ENCODE measurements at regions not wholly inside any gene's neighbourhood (a gene's known extent, or its start where the extent isn't known, plus 50 kb on each side); places are given as distances from the start of the nearest gene placed in this dataset.

DNA sequence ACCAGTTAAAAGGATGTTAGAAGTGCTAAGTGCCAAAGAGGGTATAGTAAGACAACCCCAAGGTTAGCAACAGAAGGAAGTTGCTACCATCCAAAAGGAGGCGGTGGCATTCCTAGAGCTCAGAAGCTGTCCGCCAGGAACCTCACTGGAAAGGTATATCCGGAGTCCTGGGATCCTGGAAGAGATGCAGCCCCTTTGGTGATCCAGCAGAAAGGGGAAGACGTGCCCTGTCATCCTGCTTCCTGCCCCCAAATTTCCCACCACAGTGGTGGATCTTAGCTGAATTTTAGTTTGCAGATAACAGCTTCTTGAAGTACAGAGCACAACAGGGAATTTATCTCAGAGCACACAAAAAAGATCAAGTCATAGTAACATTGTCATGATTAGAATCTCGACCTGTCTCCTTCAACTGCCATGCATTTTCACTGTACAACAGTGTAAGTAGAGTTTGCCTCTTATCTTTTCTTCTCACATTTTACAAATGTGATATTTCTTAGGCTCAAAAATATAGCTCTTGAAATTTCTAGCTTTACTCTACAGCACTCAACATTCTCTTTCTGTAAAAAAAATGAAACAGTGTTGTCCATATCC is 526.3 kb downstream of the SOX5 start:
- ChIA-PET CTCF (no interaction called here), POLR2A (no interaction called here)

DNA sequence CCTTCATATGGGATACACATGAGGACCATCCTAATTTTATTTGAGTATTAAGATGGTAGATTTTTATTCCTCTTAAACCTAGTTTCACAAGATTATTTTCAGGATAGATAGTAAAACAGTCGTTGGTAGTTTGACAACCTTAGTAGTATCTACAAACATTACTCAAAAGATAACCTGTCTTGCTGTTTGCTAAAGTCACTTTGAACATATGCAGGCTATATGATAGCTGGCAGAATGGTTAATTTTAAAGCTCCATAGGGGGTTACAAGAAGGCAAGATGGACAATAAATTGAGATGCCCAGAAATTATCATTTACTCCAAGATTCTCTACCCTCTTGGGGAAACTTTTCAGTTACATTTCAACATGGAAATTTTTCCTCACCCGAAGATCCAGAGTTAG is 525.7 kb downstream of the SOX5 start:
- ChIA-PET POLR2A (no interaction called here), CTCF (no interaction called here)

DNA sequence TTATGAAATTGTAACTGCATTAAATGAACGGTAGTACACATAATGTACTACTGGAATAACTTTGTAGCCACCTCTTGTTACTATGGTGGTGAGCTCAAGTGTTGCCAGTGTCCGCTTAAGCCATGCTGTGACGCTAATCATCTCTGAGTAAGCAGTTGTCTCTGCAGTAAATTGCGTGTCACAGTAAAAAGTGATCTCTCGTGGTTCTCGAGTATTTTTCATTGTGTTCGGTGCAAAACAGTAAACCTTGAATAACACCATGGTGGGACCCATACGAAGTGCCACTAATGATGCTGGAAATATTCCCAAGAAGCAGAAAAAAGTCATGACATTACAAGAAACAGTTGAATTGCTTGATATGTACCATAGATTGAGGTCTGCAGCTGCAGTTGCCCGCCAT is 524.8 kb downstream of the SOX5 start:
- ChIA-PET POLR2A (no interaction called here), CTCF (interaction anchor here (0.7 kb wide), 1 partner anchor 40 kb away, joined by 4 read pairs; no protein-coding TSS in a partner anchor)

DNA sequence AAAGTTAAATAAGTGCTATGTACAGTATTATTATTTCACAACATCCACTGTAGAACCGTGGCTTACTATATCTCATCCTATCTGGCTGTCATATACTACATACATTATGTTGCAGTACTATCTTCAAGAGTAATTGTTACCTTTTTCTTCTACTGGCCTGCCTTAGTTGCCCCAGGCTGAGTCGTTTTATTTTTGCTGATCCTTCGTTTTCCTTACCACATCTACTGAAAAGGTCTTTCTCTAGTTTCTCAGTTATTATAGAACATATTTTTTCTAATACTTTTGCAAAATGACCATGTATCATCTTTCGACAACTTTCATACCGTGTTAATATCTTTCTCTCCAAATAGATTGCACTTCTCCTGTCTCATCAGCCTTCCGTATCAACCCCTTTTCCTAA is 523.1 kb downstream of the SOX5 start:
- CTCF ChIA-PET = no interaction called here
- POLR2A ChIA-PET = no interaction called here

GRCh38 chr12:23428758-23429157 is 520.7 kb downstream of the SOX5 start:
- ChIA-PET POLR2A (no interaction called here), CTCF (no interaction called here)

DNA sequence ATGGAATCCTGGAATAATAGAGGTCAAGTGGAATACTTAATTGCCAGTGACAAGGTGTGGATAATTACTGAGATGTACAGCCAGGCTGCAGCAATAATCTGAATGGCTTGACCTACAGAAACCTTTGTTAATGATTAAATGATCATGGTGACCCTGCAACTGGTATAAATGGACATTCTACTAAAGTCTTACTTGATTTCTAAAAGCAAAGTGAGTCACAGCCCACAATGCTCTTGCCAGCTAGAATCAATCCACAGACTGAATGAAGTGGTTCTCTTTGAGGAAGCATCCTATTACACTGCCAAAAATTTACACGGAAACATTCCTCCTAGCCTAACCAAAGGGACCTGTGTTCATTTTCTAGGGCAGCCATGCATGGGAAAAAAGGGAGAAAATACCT is 518.5 kb downstream of the SOX5 start:
- POLR2A ChIA-PET = no interaction called here
- CTCF ChIA-PET = no interaction called here

DNA sequence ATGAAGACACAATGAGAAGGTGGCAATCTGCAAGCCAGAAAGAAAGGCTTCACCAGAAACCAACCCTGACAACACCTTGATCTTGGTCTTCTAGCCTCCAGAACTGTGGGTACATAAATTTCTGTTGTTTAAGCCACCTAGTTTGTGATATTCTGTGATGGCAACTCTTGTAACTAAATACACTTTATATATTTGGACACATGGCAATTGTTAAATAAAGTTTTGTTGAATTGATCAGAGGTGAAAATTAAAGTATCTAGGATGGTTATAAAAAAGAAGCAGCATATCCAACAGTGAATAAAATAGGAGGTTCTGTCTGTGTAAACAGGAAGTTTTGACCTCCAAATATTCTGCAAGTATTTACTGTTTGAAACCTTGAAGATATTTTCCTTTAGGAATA is 516.3 kb downstream of the SOX5 start:
- POLR2A ChIA-PET = no interaction called here

GRCh38 chr12:23434154-23434553 is 515.3 kb downstream of the SOX5 start:
- POLR2A ChIA-PET = no interaction called here
- CTCF ChIA-PET = no interaction called here

More for the DNA sequence above, 516.3 kb downstream of the SOX5 start:
- CTCF ChIA-PET = no interaction called here

DNA sequence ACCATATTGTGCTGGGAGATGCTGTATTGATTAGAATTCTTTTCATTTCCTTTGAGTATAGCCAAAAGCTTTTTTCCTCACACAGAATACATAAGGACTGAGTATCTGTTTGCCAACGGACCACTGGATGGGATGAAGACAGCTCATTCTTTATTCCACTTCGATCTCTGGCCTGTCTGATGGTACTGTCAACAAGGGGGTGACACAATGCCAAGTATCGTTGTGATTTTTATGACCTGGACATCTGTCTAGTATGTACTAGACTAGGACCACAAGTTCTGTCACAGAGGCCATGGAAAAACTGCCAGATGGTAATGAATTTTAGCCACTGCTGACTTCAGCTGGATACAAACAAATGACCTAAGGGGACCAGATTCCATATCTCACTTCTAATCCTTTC is 502.7 kb downstream of the SOX5 start:
- POLR2A ChIA-PET = no interaction called here
- CTCF ChIA-PET = no interaction called here

DNA sequence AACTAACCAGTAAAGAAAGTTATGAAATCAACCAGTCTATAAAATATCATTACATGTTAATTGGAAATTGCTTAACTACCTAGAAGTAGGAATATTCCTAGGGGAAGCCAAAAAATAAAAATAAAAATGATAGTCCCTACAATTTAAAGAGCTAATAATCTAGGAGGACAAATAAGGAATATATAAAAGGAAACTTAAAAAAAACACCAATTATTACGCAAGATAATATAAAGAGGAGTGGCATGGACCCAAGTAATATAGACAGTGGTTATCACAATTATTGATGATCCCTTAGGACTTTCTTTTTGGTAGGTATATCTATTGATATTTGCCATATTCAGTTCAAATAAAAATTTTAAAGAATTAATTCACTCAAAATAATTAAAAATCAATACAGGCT is 498.7 kb downstream of the SOX5 start:
- CTCF ChIA-PET = no interaction called here
- POLR2A ChIA-PET = no interaction called here

- POLR2A ChIA-PET = no interaction called here
- CTCF ChIA-PET = no interaction called here
Observed at GRCh38 chr12:23455283-23455682, 494.2 kb downstream of the SOX5 start.

- ChIA-PET POLR2A (no interaction called here), CTCF (no interaction called here)
Observed at GRCh38 chr12:23458640-23459039, 490.8 kb downstream of the SOX5 start.

GRCh38 chr12:23462546-23462945 is 486.9 kb downstream of the SOX5 start:
- CTCF ChIA-PET = no interaction called here
- POLR2A ChIA-PET = no interaction called here

DNA sequence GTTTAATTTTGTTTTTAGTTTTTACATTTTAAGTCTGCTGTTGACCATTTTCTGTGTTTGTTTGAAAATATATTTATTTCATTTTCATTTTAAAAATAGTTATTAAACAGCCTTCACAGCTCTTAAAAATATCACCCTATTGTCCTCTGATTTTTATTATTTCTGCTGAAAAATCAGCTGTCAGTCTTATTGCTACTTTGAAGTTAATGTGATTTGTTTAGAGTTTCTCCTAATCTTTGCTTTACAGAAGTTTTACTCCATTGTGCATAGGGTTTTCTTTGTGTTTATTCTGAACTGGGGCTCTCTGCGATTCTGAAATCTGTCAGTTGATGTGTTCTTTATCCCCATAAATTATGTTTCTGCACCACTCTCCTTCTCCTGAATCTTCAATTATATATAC is 486.3 kb downstream of the SOX5 start:
- POLR2A ChIA-PET = no interaction called here

GRCh38 chr12:23464241-23464812 is 485.1 kb downstream of the SOX5 start:
- CTCF ChIA-PET = no interaction called here
- POLR2A ChIA-PET = no interaction called here

More for the DNA sequence above, 486.3 kb downstream of the SOX5 start:
- CTCF ChIA-PET = no interaction called here

DNA sequence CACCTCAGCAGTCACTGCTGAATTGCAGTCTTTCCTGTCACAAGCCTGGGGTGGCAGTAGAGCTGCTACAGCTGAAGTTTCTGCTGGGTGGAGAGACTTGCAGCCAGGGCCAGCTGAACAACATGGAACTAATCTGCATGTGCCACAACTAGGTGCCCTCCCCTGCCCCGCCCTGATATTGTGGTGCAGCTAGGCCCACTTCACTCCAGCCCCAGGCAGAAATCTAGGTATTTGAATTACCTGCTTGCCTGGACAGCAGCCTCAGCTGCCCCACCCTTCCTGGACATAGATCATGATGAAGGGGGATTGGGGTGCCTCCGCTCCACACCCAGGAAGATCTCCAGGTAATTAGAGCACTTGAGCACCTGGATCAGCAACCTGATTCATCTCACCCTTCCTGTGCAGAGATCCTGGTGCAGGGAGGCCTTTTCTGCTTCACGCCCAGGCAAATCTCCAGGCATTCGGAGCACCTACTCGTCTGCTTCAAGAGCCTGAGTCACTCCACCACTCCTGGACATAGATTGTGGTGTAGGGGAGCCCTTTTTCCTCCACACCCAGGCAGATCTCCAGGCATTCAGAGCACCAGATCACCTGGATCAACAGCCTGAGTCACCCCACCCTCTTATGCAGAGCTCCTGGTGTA is 477.0 kb downstream of the SOX5 start:
- POLR2A ChIA-PET = no interaction called here
- CTCF ChIA-PET = no interaction called here

DNA sequence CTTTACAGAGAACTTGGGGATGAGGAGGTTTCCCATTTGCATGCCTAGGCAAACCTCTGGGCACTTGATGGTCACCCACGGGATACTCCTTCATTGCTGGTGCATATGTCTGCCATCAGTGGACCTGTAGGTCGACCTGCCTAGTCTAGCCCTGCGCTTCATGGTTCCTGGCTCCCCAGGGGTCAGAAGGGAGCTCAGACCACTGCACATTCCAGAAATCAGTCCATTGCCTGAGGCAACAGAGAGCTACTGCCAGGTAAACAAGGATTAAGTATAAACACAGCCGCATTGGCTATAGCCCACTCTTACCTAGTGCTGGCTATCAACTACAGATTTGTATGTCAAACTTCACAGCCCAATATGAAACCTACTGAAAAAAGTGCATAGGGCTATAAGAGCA is 476.4 kb downstream of the SOX5 start:
- ChIA-PET CTCF (no interaction called here), POLR2A (no interaction called here)

DNA sequence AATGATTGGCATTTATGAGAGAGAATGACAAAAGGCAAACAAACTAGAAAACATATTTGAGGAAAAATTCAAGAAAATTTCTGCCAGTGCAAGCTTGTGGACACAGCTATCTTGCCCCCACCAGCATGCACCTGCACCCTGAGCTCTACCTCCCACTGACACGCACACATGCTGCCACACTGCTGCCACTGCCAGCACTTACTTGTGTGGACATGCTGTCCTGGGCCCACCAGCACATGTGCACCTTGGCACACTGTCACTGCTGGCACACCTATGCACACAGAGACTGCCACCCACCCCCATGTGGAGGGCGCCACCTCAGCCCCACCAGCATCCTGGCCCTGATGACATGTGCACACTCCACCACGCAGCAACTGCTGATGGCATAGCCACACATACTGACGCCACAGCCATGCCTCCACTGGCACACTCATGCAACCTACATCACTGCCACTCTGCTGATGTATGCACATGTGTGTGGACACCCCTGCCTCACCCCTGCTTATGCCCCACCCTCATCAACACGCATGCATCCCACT is 475.0 kb downstream of the SOX5 start:
- CTCF ChIA-PET = no interaction called here
- POLR2A ChIA-PET = no interaction called here
